22Rv1 (cell line): ENCODE measurements at regions not wholly inside any gene's neighbourhood (a gene's known extent, or its start where the extent isn't known, plus 50 kb on each side); places are given as distances from the start of the nearest gene placed in this dataset.

Experiments
- ZFX ChIP-seq: fragments of 450-650 bp; IDR thresholded peaks from 2 replicates; pipeline ENCODE4 v1.6.1; 2017; ENCODE audit warnings: antibody characterized with exemption, borderline replicate concordance
- TF ChIP-seq, protein P1 (sequence below): fragments of 450-650 bp; IDR thresholded peaks from 2 replicates; pipeline ENCODE4 v1.5.1; 2017; ENCODE audit warnings: mild to moderate bottlenecking

DNA sequence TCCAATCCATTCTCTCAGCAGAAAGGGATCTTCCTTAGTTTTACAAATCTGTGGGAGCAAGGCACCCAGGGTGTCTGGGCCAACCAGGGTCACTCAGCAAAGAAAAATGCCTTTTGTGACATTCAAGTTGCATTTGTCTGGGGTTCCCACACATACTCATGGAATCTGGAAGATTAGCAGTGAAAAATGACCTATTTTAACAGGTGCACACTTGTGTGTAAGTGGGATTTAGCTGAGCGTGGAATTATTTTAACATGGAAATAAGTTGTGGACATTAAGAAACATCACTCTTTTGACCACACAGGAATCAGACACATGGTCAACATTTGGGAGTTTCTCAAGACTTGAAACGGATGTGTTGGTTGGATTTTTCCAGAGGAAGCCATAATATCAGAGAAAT is 234.9 kb downstream of the OPA1 start:
- TF ChIP-seq, protein P1, sequence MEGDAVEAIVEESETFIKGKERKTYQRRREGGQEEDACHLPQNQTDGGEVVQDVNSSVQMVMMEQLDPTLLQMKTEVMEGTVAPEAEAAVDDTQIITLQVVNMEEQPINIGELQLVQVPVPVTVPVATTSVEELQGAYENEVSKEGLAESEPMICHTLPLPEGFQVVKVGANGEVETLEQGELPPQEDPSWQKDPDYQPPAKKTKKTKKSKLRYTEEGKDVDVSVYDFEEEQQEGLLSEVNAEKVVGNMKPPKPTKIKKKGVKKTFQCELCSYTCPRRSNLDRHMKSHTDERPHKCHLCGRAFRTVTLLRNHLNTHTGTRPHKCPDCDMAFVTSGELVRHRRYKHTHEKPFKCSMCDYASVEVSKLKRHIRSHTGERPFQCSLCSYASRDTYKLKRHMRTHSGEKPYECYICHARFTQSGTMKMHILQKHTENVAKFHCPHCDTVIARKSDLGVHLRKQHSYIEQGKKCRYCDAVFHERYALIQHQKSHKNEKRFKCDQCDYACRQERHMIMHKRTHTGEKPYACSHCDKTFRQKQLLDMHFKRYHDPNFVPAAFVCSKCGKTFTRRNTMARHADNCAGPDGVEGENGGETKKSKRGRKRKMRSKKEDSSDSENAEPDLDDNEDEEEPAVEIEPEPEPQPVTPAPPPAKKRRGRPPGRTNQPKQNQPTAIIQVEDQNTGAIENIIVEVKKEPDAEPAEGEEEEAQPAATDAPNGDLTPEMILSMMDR = no peak
- TF ChIP-seq ZFX = no peak
